NCI-H446 treated with DMSO at 0.1 percent for 48 hours (cell line): ENCODE measurements at regions not wholly inside any gene's neighbourhood (a gene's known extent, or its start where the extent isn't known, plus 50 kb on each side); places are given as distances from the start of the nearest gene placed in this dataset.

Source experiments
- DNase-seq: peaks from one replicate; lab custom pipeline; 2025; lab: John Stamatoyannopoulos, UW

DNA sequence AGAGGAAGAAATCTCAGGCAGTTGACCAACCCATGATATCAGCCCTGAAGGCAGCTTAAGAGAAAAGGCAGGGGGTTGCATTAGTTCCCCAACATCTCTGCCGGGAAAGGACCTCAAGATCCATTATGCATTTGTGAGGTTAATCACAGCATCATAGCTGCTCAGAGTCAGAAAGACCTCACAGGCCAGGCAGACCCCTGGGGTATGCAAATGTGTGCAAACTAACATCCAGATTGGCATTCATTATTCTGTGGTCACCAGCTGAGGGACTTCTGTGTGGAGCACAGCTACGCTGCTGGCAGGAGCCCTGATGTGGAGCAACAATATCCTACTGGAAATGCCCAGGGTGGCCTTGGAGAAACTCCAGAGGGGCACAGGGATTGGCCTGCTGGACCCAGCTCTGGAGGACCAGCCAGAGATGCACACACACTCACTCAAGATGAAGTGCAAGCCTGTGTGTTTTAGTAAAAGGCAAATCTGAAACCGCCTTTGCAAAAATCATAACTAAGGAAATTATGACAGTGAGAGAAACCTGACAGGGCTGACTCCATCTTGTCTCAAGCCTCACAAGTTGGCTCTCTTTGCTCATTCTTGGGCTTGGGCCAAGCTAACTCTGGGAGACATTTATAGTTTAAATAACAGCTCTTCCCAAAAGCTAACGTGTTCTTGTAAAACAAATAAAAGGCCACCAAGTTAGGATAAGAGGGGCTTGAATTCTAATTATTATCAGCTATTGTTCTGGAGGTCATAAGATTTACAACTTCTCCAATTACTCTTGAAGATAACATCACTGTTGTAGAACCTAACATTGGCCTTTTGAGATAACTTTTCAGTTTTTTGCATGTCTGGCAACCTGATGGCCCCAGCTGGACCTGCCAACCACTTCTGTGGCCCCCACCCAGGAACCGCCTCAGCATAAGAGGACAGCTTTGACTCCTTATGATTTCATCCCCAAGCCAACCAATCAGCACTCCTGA lies 257.1 kb downstream of the UACA start:
- no peak for DNase-seq

DNA sequence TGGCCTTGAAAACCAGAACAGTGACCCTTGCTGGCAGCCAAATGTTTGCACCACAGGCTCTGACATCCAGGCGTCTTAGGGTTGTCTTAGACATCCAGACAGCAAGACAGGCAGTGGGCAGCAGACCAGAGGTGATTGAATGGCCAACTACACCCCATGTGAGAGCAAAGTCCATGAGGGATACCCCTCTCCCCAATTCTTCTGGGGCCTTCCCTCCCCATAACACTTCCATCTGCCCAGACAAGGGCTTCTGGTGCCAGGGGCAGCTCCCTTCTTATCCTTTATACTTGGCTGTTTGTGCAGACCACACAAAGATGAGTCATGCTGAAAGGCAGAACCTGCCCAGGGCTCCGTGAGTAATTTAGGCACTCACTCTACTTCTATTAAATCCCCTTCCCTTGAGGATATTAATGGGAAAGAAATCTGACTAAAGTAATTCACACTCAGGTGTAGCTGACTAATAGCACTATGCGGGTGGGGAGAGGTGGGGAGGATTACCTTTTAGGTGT lies 257.9 kb downstream of the UACA start:
- DNase-seq: no peak

DNA sequence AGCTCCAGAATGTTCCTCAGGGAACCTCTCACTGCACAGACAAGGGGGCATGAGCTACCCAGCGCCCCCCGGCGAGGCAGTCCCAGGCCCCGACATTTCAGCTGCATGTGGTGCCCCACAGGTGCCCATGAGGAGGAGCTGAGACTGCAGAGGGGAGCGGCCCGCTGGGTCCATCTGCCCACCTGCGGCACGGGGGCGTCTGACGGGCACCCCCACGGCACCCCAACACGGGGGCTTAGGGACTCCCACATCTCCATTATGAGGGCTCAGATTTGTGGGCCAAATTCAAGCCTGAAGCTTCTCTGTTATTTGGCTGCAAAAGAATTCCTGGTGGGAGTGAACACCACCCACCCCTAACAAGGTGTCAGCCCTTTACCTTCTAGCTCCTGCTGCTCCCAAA lies 258.4 kb downstream of the UACA start:
- no peak for DNase-seq

DNA sequence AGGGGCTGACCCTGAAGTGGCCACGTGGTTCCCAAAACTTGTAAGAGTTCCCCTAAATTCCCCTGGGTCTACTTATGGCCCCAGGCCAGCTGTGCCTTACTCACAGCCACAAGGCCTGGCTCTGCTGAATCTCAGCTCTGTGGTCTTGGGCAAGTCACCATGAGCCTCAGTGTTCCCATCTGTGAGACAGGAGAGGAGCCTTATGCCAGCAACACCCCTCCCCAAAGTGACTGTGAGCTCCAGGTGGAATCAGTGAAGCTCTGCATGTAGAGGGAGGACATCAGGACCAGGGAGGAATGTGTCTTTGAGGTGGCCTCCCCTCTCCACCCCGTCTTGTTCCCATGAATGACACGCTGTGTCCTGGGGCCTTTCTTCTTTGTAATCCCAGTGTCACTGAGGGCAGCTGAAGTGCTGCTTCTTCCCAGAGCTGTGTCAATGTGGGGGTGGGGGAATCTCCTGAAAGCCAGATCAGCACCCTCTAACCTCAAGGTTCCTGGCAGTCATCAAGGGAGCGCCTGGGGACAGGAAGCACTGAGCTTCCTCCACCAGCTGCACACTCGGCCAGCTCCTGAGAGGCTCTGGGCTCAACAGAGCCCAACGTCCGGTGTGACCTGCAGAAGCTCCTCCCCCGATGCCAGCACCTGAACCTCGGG lies 258.9 kb downstream of the UACA start:
- DNase-seq: no peak

DNA sequence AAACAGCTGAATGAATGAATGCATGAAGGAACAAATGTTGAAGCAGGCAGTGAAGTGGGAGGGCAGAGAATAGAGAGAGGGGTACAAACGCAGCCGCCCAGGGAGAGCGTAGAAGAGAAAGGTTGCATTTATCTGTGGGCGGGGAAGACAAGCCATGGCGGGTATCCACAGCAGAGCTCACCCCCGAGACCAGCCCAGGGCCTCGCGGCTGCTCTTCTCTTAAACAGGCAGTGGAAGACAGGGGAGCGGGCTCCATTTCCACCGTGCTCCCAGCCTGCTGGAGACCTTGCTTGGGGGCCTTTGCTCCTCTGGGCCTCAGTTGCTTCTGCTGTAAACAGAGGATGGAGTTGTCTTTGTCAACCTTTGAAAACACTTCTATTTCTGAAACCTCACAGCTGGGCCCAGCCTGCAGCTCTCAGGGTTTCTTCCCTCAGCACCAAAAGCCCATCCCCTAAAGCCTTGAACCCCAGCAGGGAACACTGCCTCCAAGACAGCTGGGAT lies 259.5 kb downstream of the UACA start:
- no peak for DNase-seq

DNA sequence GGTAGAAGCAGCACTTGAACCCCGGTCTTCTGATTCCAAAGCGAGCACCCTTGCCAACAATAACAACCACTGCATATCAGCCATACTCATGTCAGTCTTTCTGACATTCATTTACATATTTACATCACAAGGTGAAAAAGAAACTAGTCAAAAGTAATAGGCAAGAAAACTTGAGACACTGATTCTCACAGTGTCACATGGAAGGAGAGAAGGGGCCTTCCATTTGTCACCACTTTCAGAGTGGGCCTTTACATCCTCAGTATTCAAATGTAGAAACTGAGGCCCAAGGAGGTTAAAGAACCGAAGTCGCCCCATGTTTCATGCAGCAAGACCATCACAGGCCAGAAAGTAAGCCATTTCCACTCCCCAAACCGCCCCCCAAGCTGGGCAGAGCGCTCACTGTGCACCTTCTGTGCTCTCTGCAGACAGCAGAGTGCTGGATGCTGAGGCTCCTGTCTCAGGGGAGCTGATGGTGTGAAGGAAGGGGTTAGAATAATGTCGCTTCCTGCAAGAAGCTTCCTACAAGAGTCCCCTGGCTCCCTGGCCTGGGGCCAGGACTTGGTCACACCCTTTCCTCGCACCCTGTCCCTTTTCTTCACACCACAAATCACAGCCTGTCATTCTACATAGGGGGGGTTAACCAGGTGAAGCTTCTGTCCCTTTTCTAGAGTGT lies 260.1 kb downstream of the UACA start:
- DNase-seq: no peak

DNA sequence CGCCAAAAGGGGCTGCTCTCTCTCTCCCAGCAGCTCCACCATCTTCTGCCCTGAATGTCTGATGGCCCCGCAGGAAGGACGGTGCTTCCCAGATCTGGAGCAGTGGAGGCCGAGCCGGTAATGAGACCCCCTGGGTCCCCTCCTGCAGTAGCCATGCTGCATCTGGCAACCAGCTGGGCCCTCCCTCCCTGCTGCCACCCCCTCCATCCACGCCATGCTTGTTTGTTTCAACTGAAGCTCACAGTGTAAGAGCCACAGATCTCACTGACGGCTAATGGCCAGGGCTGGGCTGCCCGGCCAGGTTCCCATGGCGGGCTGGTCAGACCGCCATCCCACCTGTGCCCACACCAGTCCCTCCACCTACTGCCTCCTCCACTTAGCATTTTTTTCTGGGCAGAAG lies 260.8 kb downstream of the UACA start:
- no peak for DNase-seq

DNA sequence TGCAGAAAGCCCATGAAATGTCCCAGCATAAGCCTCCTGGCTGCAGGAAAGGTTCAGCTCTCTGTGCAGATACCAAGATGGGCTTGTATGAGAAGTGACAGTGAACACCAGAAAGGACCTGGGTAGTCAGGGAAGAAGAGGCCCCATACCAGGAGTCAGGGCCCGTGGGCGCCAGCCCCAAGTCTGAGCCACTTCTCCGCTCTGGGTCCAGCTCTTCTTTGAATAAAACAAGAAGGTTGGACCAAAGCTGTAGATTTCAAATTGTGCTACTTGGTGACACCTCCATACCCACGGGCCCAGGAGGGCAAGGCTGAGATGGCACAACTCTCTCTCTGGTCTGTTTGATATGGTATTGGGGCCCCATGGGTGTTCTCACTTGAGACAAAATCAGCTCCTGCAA lies 261.5 kb downstream of the UACA start:
- no peak for DNase-seq

DNA sequence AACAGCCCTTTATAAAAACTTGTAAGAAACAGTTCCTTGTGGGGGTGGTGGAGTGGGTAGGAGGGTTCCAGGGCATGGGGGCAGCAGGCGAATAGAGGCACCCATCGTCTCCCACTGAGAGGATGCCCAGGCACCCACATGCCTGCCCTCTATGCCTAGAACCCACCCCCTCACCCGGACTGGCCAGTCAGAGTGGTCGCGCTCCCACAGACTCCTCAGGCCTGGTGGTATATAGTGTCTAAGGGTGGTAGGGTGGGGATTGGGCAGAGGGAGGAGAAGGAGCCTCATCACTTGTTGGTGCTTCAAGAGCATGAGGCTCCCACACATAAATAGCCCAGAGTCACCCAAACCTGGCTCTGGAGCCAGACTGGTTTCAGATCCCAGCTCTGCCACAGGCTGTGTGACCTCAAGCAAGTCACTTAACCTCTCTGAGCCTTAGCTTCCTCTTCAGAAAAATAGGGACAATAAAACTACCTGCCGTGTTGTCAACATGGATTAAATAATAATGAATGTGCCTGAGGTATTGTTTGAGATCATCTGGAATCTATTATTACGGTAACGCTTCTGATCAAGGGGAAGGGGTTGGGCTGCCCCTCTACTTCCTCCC lies 262.1 kb downstream of the UACA start:
- DNase-seq: no peak

DNA sequence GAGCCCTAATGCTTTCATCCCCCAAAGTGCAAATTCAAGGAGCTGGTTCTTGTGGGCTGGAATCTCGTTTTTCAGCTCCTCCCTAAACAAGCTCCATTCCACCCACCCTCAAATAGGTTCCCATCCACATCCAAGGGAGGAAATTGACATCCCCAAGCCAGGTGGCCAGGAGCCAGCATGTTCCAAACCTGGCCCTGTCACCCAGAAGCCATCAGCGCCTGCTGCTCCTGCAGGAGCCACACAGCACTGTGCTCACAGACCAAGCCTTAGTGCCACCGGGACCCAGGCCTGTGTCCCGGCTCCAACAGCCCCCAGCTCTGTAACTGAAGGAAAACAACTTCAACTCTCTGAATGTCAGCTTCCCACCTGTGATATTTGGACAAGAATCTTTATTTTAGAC lies 263.6 kb downstream of the UACA start:
- no peak for DNase-seq

DNA sequence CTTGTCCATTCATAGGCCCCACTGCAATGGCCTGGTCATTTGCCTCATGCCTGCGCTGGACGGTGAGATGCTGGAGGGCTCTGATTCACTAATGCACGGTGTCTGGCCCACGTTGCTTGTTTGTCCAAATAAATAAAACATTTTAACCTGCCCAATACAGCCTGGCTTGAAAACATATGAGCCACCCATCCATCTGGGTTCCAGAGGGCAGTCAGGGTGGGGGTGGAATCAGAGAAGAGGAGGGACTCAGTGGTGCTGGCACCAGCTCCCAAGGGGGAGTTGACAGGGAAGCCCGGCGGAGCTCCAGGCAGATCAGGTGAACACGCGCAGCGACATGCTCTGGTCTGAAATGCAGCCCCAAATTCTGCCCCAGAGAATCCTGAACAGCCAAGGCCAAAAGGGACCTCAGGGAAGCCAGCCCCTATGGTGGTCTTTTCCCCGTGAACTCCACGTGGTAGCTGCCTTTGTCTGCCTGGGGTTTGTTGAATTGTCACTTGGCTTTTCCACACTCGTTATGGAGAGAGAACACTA lies 265.2 kb downstream of the UACA start:
- DNase-seq: no peak

DNA sequence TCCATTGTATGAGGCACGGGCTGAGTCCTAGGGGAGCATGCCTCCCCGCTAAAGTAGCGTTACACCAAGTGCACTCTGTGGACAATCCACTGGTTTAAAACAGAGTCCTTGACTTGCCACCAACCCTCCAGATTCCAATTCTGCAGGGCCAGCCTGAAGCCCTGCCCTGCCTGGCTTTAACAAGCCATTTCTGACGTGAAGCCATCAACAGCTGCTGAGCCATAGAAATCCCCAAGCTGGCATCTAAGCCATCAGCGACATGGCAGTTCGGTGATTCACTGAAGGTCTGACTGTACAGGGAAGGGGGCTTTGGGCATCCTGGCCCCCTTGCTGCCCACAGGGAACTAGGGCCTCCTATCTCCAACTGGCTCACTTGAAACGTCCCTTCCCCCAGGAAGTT lies 265.7 kb downstream of the UACA start:
- DNase-seq: no peak

DNA sequence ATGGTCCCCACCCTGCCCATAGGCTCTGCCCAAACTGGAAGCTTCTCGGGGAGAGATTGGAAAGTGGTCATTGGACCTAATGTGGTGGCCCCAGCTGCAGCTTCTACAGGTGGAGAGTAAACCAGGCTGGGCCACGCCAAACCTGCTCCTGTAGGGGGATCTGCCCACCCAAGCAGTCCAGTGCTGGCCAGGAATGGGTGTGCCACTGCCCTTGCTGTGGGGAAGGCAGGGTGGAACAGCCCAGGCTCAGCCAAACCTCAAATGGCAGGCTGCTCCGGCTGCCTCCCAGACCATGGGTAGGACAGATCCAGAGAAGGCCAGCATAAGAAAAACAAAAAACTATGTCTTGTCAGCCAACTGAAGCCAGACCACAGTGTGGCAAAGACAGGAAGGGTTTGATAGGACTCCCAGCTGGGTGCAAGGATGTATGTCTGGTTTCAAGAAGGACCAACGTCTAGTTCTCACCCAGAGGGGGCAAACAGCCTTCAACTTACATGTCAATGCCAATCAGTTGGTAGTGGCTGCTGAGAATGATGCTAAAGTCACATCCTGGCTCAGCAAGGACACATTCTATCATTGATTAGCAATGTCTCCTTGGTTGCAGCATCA lies 267.3 kb downstream of the UACA start:
- no peak for DNase-seq

DNA sequence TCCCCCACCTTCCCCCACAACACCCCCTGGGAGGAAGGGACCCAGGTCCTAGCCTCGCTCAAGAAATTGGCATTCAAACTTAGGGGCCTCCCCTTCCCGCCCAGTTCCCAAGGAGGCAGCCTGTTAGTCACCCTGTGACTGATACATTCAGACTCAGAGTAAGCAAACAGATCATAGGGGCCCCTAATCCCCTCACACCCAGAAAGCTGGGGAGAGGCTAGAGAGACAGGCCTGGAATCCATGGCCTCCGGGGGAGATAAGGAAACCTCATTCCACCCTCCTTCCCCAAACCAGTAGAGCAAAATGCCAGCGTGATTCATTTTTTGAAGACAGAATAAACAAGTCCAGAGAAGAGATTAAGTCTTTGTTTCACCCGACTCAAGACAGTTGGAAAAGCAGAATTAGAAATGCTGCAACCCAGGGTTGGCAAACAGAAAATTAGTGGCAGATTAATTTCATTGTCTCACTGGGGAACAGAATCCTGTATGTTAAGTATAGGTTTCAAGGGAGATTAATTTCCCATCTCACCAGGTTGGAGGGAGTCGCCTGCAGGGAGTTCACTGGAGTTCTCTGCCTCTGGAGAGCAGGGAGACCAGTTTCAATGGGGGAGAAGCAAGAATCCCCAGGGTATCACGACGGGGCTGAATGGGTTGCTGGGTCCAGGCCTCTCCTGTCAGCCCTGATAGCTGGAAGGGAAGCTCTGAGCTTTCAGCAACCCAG lies 268.3 kb downstream of the UACA start:
- DNase-seq: no peak

DNA sequence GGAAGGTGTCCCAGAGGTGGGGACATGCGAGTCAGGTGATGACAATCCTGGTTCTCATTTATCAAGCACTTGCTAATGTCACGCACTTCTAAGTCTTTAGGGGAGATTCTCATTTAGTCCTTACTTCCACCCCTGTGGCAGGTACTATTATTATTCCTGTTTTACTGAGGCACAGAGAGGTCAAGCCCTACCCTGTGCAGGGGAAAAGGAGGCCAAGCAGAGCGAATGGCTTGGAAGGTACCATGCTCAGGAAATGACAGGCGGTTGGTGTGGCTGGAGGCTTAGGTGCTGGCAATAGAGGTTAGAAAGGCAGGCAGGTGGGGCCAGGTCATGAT lies 268.9 kb downstream of the UACA start:
- no peak for DNase-seq

DNA sequence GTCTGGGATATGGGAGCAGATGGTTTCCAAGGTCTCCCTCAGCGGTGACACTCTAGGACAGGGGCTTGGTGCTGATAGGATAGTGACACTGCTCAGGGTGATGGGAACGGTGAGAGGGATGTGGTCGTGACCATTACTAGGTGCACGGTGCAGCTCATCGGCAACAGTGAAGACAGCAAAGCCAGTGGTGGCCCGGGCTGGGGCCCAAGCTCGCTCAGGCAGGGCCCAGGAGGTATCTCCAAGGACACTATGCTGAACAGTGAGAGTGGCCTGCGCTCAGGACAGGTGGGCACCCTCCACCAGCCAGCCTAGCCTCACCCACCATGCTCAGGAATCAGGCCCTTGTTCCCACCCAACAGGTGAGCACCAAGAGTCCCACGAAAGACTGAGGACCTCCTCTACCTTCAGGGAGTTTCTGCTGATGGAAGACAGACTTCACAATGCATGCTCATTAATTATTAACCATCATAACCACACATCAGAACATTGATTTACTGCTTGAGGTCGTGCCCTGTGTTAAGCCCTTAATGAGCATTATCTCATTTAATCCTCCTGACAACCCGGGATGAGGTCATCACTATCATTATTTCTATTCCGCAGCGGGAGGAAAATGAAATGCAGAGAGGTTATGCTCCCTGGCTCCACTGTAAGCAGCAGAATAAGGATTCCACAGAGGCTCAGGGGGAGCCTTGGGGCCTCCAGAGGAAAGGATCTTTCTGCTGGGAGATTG lies 269.4 kb downstream of the UACA start:
- DNase-seq: no peak

DNA sequence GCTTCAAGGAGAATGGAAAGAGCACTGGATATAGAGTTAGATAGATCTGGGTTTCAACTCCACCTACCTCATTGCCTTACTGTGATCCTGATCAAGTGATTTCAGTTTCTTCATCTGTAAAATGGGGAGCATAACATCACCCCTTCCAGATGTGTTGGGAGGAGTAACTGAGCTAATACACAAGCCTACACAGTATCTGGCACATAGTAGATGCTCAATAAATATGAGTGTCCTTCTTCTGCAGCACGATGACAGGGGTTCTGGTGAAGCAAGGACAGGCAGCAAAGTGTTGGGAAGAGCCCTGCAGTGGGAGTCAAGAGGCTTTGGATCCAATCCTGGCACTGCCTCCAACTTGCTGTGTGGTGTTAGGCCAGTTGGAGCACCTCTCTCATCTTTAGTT lies 270.0 kb downstream of the UACA start:
- no peak for DNase-seq

DNA sequence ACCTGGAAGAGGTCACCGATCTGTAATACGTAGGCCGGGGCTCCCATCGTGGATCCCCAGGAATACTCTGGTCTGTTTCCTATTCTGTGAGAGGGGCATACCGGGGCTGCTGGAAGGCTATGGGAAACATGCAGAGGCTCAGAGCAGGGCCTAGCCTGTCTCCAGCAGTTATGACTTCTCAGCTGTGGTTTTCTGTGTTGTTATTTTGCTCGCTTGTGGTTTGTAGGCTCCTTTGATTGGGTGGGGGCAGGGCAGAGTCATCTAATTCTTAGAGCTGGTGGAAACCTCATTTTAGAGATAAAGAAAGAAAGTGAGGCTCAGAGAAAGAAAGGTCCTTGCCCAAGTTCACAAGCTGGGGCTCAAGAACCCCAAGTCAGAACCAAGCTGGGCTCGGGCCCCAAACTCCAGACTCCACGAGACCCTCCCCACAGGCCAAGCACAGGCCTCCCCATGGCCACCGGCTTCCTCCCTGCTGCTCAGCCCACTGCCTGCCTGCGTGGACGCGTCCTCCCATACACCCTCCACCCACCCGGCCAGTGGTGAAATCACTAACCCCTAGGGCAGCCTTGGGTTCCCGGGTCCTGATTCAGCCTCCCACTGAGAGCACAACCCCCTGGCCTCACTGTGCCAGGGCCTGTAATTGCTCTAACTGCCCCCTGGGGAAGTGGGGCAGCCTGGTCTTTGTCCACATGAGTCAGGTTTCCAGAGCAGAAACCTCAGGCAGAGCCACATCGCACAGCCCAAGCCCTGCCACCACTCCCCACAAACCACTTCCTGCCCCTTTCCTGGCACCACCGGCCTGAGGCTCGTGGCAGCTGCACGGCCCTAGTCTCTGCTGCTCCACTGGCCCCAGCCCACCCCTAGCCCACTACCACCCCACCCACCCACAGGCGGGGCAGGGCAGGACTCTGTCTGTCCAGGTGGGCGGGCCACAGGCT lies 270.8 kb downstream of the UACA start:
- no peak for DNase-seq

DNA sequence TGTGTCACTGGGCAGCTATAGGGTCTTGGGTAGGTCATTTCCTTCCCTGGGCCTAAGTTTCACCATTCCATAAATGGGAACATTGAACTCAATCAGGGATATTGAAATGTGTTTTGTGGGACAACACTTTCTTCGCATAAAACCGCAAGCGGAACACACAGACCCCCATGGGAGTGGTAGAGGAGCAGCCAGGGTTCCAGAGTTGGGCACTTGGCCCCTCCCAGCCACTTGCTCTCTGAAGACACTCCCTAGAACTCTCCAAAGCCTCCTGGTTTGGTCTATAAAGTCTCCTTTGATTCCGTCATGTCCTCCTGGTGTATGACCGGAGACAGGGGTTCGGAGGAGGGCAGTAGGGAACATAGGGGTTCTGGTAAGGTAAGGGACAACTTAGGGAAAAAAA lies 271.7 kb downstream of the UACA start:
- no peak for DNase-seq
